ENCODE measurements at regions not wholly inside any gene's neighbourhood (a gene's known extent, or its start where the extent isn't known, plus 50 kb on each side); places are given as distances from the start of the nearest gene placed in this dataset.

DNA sequence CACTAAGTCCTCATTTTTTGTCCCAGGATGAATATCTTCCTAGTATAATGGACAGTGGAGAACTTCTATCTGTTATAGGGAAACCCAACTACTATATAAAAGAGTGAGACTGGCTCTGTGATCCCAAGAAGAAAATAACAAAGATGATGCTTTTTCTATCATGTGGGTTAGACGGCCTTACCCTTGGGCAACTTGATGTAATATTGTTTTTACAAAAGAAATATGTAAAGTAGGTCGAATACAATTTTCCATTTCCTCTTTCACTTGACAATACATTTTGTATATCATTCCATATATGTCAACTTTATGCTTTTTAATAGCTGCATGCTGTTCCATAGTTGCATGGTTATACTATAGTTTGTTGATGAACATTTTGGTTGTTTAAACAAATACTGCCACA is 87.5 kb upstream of the SESTD1 start (continued):
- TF ChIP-seq PBX2 (CRISPR knock-in tag; IDR thresholded peaks at IDR 0.05; ENCODE audit: low read depth): no peak
- TF ChIP-seq PBX2 (tag; conservative IDR thresholded peaks at IDR 0.05; ENCODE audit: low read depth): no peak
- TF ChIP-seq ATF1 (CRISPR knock-in tag; IDR thresholded peaks at IDR 0.05): no peak
- no peak for TF ChIP-seq ATF1 (tag; IDR thresholded peaks at IDR 0.05)
- no peak for TF ChIP-seq MBD1 (CRISPR knock-in tag; IDR thresholded peaks at IDR 0.05)
- TF ChIP-seq ARID2 (IDR thresholded peaks at IDR 0.05): no peak
- no peak for TF ChIP-seq LARP7 (IDR thresholded peaks at IDR 0.05)

GRCh38 chr2:179351057-179351456 is 86.4 kb upstream of the SESTD1 start:
- Histone ChIP-seq H3K27ac (ENCODE audit: extremely low read depth, low read depth, low read length) (no peak overlapping the region), H3K36me3 (ENCODE audit: control insufficient read depth, insufficient read depth, low read length) (no peaks in the 10 kb centered on the region), H3K9me3 (replicated peaks; ENCODE audit: control insufficient read depth, insufficient read depth, low read depth, low read length) (no peaks in the 10 kb centered on the region), H3K27me3 (ENCODE audit: control insufficient read depth in 2 of 2, insufficient read depth in 2 of 2, low read length in 2 of 2) (no peaks in the 10 kb centered on the region), H3K4me3 (no peak overlapping the region), H3K9ac (ENCODE audit: insufficient read depth in 1 of 2, low read depth in 2 of 2, low read length in 2 of 2) (no peak overlapping the region), H3K4me1 (replicated peaks in 1 of 2; ENCODE audit: control insufficient read depth in 2 of 2, insufficient read depth in 2 of 2, low read length in 2 of 2) (no peaks in the 10 kb centered on the region), H3K4me2 (ENCODE audit: insufficient read depth, low read length) (no peak overlapping the region), H3K9me1 (ENCODE audit: control insufficient read depth, insufficient read depth, low read length) (no peaks in the 10 kb centered on the region), H3K79me2 (ENCODE audit: control insufficient read depth, insufficient read depth, low read length) (no peaks in the 10 kb centered on the region), H2AFZ (ENCODE audit: low read depth, low read length) (no peak overlapping the region), H4K20me1 (replicated peaks; ENCODE audit: control insufficient read depth, insufficient read depth, low read length) (no peaks in the 10 kb centered on the region)
- ATAC-seq (no peak), DNase-seq (ENCODE audit: extremely low read depth in 1 of 4, low spot score in 3 of 4) (no peak), FAIRE-seq (no peak)
- 3% methylated on average over 2 of the region's 2 CpGs for WGBS (ENCODE audit: insufficient coverage, low coverage, missing lambda C conversion rate)
- BruUV-seq (replicated peaks): no TSS peak
- intact Hi-C loops (cut with micrococcal nuclease): no loop called here
- in situ Hi-C loops (cut with MboI): no loop called here
- TF ChIP-seq NFE2 (IDR thresholded peaks at IDR 0.05; ENCODE audit: low read depth): no peak
- no peak for TF ChIP-seq FOXA3 (CRISPR knock-in tag; conservative IDR thresholded peaks at IDR 0.05 in 1 of 2, IDR thresholded peaks at IDR 0.05 in 1 of 2)
- no peak for TF ChIP-seq MIER1 (IDR thresholded peaks at IDR 0.05; ENCODE audit: low read depth)
- TF ChIP-seq RBFOX2 (IDR thresholded peaks at IDR 0.05; ENCODE audit: low read depth, low read length): no peak
- TF ChIP-seq SMARCE1 (IDR thresholded peaks at IDR 0.05): no peak
- TF ChIP-seq NFE2L1 (tag; IDR thresholded peaks at IDR 0.05; ENCODE audit: borderline replicate concordance, low read depth): no peak
- TF ChIP-seq SNRNP70 (optimal IDR thresholded peaks at IDR 0.05; ENCODE audit: low read depth, low read length): no peak
- no peak for TF ChIP-seq ARHGAP35 (IDR thresholded peaks at IDR 0.05; ENCODE audit: partially characterized antibody)
- TF ChIP-seq RFX1 (IDR thresholded peaks at IDR 0.05): no peak
- no peak for TF ChIP-seq EP300 (IDR thresholded peaks at IDR 0.05; ENCODE audit: low read length)
- no peak for TF ChIP-seq MCM5 (IDR thresholded peaks at IDR 0.05; ENCODE audit: low read depth)
- POLR2A ChIA-PET: no interaction called here
- CTCF ChIA-PET (ENCODE audit: low intra/inter-chr PET ratio): no interaction called here

All from K562 (cell line).